AG04449 (cell line): ENCODE measurements at regions not wholly inside any gene's neighbourhood (a gene's known extent, or its start where the extent isn't known, plus 50 kb on each side); places are given as distances from the start of the nearest gene placed in this dataset.

Experiments used
- CTCF ChIA-PET: fragments of 350-600 bp; formaldehyde crosslinking; extraction: SDS; loops from one replicate; lab custom pipeline; 2021; ENCODE audit warnings: antibody characterized with exemption; lab: Yijun Ruan, JAX
- POLR2A ChIA-PET: fragments of 400-600, 350-600 bp; formaldehyde crosslinking; extraction: SDS; loops from one replicate; lab custom pipeline; 2020; ENCODE audit warnings: antibody characterized with exemption, inconsistent platforms; lab: Yijun Ruan, JAX
- DNase-seq: peaks from one replicate; pipeline ENCODE4 v3.0.0-alpha.2; 2010; ENCODE audit warnings: low read depth, low spot score
- H3K4me3 ChIP-seq: 2 replicates; pipeline ENCODE4 v1.5.1; 2011; ENCODE audit warnings: low read depth, mild to moderate bottlenecking, control low read depth, low read length
- TF ChIP-seq, protein P1 (sequence below): IDR thresholded peaks from one replicate; pipeline ENCODE4 v1.5.1; 2011; ENCODE audit warnings: mild to moderate bottlenecking, moderate library complexity, low read length, control low read depth, inconsistent platforms; ENCODE audit not compliant: insufficient read depth; ENCODE audit errors: missing control alignments

DNA sequence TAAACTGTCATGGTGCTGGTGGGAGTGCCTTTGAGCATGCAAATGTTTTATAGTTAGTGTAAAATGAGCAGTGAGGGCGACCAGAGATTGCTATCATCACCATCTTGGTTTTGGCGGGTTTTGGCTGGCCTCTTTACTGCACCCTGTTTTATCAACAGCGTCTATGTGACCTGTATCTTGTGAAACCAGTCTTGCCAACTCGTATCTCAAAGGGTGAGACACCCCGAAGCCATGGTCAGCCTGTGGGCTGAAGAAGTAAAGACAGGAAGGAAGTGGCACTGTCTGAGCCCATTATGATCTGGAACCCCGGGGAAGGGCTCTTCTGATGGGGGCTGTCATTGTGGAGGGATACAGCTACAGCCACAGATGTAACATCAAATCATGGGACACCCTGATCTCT, 81.5 kb upstream of the FAM216B start:
- POLR2A ChIA-PET, result no interaction called here
- DNase-seq, result no peak
- H3K4me3 ChIP-seq, result no peak overlapping the region
- CTCF ChIA-PET, result no interaction called here
- TF ChIP-seq, protein P1, sequence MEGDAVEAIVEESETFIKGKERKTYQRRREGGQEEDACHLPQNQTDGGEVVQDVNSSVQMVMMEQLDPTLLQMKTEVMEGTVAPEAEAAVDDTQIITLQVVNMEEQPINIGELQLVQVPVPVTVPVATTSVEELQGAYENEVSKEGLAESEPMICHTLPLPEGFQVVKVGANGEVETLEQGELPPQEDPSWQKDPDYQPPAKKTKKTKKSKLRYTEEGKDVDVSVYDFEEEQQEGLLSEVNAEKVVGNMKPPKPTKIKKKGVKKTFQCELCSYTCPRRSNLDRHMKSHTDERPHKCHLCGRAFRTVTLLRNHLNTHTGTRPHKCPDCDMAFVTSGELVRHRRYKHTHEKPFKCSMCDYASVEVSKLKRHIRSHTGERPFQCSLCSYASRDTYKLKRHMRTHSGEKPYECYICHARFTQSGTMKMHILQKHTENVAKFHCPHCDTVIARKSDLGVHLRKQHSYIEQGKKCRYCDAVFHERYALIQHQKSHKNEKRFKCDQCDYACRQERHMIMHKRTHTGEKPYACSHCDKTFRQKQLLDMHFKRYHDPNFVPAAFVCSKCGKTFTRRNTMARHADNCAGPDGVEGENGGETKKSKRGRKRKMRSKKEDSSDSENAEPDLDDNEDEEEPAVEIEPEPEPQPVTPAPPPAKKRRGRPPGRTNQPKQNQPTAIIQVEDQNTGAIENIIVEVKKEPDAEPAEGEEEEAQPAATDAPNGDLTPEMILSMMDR, result no peak

DNA sequence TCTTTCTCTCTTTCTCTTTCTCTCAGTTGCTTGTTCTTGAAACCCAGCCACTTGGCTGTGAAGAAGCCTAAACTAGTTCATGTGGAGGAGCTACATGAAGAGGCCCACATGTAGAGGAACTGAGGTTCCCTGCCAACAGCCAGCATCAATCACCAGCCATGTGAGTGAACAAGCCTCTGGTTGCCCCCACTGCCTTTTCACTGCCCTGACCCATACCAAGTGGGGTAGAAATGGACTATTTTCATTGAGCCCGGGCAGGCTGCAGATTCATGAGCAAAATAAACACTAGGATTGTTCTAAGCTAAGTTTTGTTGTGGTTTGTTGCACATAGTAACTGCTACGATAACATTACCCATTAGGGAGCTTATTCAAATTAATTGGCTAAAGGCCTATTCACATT, 78.7 kb upstream of the FAM216B start:
- ChIA-PET CTCF (no interaction called here), POLR2A (no interaction called here)
- TF ChIP-seq, protein P1, result no peak
- no peak overlapping the region for H3K4me3 ChIP-seq
- DNase-seq, result no peak

GRCh38 chr13:42703740-42704139, 77.6 kb upstream of the FAM216B start:
- ChIA-PET POLR2A (no interaction called here), CTCF (no interaction called here)
- H3K4me3 ChIP-seq, result no peak overlapping the region
- DNase-seq, result no peak
- TF ChIP-seq, protein P1, result no peak

DNA sequence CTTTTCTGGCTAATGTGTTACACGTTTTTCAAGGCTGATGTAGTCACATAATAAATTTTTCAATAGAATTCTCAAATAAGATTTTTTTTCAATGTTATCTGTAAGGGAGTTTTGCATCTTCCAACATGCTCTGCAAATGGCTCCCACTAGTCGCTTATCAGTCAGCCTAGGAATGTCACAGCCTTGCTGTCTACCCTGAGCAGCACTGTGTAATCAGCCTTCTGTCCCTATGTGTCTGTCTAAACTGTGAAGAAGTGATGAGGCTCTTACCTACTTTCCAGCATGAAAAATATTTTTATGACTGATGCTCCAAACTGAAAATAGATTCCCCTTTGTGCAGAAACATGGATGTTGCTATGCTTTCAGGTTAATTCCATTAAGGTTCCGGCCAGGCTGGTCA, 75.1 kb upstream of the FAM216B start:
- ChIA-PET CTCF (no interaction called here), POLR2A (no interaction called here)
- no peak overlapping the region for H3K4me3 ChIP-seq
- TF ChIP-seq, protein P1, result no peak
- no peak for DNase-seq

DNA sequence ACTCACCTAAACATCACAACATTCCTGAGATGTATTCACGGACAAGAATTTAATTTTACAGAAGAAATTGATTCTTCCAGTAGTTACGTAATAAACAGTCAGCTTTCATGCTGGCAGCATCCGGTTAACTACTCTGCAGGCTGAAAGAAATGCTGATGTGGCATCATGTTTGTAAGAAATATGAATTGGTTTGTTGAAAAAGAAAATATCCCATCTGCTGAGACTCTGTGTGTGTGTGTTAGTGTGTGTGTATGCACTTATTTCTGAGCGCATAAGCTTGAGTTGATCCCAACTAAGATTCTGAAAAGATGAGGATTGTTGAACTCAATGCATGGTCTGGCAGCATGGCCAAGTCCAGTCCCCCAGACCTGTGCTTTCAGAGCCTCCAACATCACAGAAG, 74.3 kb upstream of the FAM216B start:
- H3K4me3 ChIP-seq, result no peak overlapping the region
- POLR2A ChIA-PET, result no interaction called here
- CTCF ChIA-PET, result interaction anchor here (2.4 kb wide), 1 partner anchor 12 kb away, joined by 9 read pairs; no protein-coding TSS in a partner anchor
- TF ChIP-seq, protein P1, result no peak
- no peak for DNase-seq

- TF ChIP-seq, protein P1, result no peak
- POLR2A ChIA-PET, result no interaction called here
- H3K4me3 ChIP-seq, result no peak overlapping the region
- DNase-seq, result no peak
- CTCF ChIA-PET, result interaction anchor here (2.4 kb wide), 1 partner anchor 11 kb away, joined by 9 read pairs; no protein-coding TSS in a partner anchor
These were observed 73.8 kb upstream of the FAM216B start for GRCh38 chr13:42707586-42707985.
